Liver (tissue), 8 donors: ENCODE measurements at regions not wholly inside any gene's neighbourhood (a gene's known extent, or its start where the extent isn't known, plus 50 kb on each side); places are given as distances from the start of the nearest gene placed in this dataset.

Experiments
- DNase-seq: peaks from one replicate; pipeline ENCODE4 v3.0.0-alpha.2; 2017; ENCODE audit warnings: low spot score
- H3K27ac ChIP-seq, 2 donors: one replicate each; pipeline ENCODE4 v1.7.0; 2013; ENCODE audit warnings: inconsistent platforms in 2 of 2, low read length in 2 of 2, control low read depth in 1 of 2, low read depth in 1 of 2, mild to moderate bottlenecking in 1 of 2
- H3K27me3 ChIP-seq, 4 donors: one replicate each; pipeline versions ENCODE4 v1.6.1 to v1.7.0; 2013; ENCODE audit warnings: low read length in 3 of 4, inconsistent platforms in 1 of 4, mild to moderate bottlenecking in 1 of 4, moderate library complexity in 1 of 4; ENCODE audit not compliant: control insufficient read depth in 4 of 4, insufficient read depth in 4 of 4
- H3K36me3 ChIP-seq, 4 donors: one replicate each; pipeline versions ENCODE4 v1.6.1 to v1.7.0; 2013; ENCODE audit warnings: low read length in 3 of 4, mild to moderate bottlenecking in 3 of 4, low read depth in 1 of 4, moderate library complexity in 1 of 4; ENCODE audit not compliant: control insufficient read depth in 4 of 4, insufficient read depth in 3 of 4
- H3K4me1 ChIP-seq, 4 donors: one replicate each; pipeline versions ENCODE4 v1.6.1 to v1.7.0; 2013; ENCODE audit warnings: low read length in 3 of 4, mild to moderate bottlenecking in 3 of 4, moderate library complexity in 1 of 4; ENCODE audit not compliant: control insufficient read depth in 4 of 4, insufficient read depth in 4 of 4
- H3K4me3 ChIP-seq, 3 donors: one replicate each; pipeline versions ENCODE4 v1.6.1 to v1.7.0; 2013; ENCODE audit warnings: low read length in 3 of 3, control low read depth in 1 of 3, low read depth in 1 of 3, mild to moderate bottlenecking in 1 of 3
- H3K9ac ChIP-seq, 2 donors: one replicate each; pipeline ENCODE4 v1.7.0; 2013; ENCODE audit warnings: low read length in 2 of 2, mild to moderate bottlenecking in 2 of 2, moderate library complexity in 2 of 2, control low read depth in 1 of 2, low read depth in 1 of 2
- H3K9me3 ChIP-seq, 4 donors: one replicate each; pipeline versions ENCODE4 v1.6.1 to v1.7.0; 2013; ENCODE audit warnings: low read length in 3 of 4; ENCODE audit not compliant: control insufficient read depth in 4 of 4
- EGR1 ChIP-seq, 2 donors: IDR thresholded peaks; 2 replicates each; pipeline ENCODE4 v1.6.1; 2016 to 2018; ENCODE audit warnings: antibody characterized with exemption in 2 of 2, low read depth in 2 of 2
- FOXA1 ChIP-seq: IDR thresholded peaks from 2 replicates; pipeline ENCODE4 v1.6.1; 2016; ENCODE audit warnings: antibody characterized with exemption
- FOXA2 ChIP-seq: IDR thresholded peaks from 2 replicates; pipeline ENCODE4 v1.6.1; 2016; ENCODE audit warnings: antibody characterized with exemption
- GABPA ChIP-seq, 2 donors: IDR thresholded peaks in 1 of 2; conservative IDR thresholded peaks in 1 of 2; 2 replicates each; pipeline ENCODE4 v1.6.1; 2016; ENCODE audit warnings: antibody characterized with exemption in 2 of 2, mild to moderate bottlenecking in 1 of 2, moderate library complexity in 1 of 2
- HNF4A ChIP-seq, 2 donors: conservative IDR thresholded peaks; 2 replicates each; pipeline ENCODE4 v1.6.1; 2016; ENCODE audit warnings: antibody characterized with exemption in 2 of 2, mild to moderate bottlenecking in 2 of 2
- HNF4G ChIP-seq: IDR thresholded peaks from 2 replicates; pipeline ENCODE4 v1.6.1; 2016; ENCODE audit warnings: antibody characterized with exemption
- JUND ChIP-seq, 2 donors: IDR thresholded peaks; 2 replicates each; pipeline ENCODE4 v1.6.1; 2016; ENCODE audit warnings: antibody characterized with exemption in 2 of 2
- NR2F2 ChIP-seq: IDR thresholded peaks from 2 replicates; pipeline ENCODE4 v1.6.1; 2016; ENCODE audit warnings: antibody characterized with exemption
- RAD21 ChIP-seq, 2 donors: IDR thresholded peaks; 2 replicates each; pipeline ENCODE4 v1.6.1; 2016; ENCODE audit warnings: antibody characterized with exemption in 2 of 2, mild to moderate bottlenecking in 2 of 2
- RXRA ChIP-seq, 2 donors: IDR thresholded peaks; 2 replicates each; pipeline ENCODE4 v1.6.1; 2017 to 2018; ENCODE audit warnings: antibody characterized with exemption in 2 of 2, mild to moderate bottlenecking in 1 of 2
- SP1 ChIP-seq: IDR thresholded peaks from 2 replicates; pipeline ENCODE4 v1.6.1; 2018; ENCODE audit warnings: antibody characterized with exemption, mild to moderate bottlenecking
- TAF1 ChIP-seq: conservative IDR thresholded peaks from 2 replicates; pipeline ENCODE4 v1.6.1; 2016; ENCODE audit warnings: antibody characterized with exemption, mild to moderate bottlenecking
- YY1 ChIP-seq: IDR thresholded peaks from 2 replicates; pipeline ENCODE4 v1.6.1; 2016; ENCODE audit warnings: antibody characterized with exemption, mild to moderate bottlenecking
- WGBS: extraction: QIAGEN DNeasy Blood & Tissue Kit; methylation state at CpG from one replicate; pipeline ENCODE4 v1.1.7; 2013; 5-methylcytosine and 5-hydroxymethylcytosine counted together
- TF ChIP-seq, protein P1 (sequence below): IDR thresholded peaks from 2 replicates; pipeline ENCODE4 v1.6.1; 2016; ENCODE audit warnings: antibody characterized with exemption
- TF ChIP-seq, protein P2 (sequence below): IDR thresholded peaks from 2 replicates; pipeline ENCODE4 v1.6.1; 2016; ENCODE audit warnings: antibody characterized with exemption, mild to moderate bottlenecking
- TF ChIP-seq, protein P3 (sequence below): IDR thresholded peaks from 2 replicates; pipeline ENCODE4 v1.6.1; 2016; ENCODE audit warnings: antibody characterized with exemption
- TF ChIP-seq, protein P4 (sequence below): fragments of 150-350 bp; IDR thresholded peaks from 2 replicates; pipeline ENCODE4 v1.5.1; 2017; ENCODE audit warnings: improper control_type of control experiment, low read depth, low read length; ENCODE audit not compliant: missing input control
- TF ChIP-seq, protein P5 (sequence below): IDR thresholded peaks from 2 replicates; pipeline ENCODE4 v1.6.1; 2016; ENCODE audit warnings: antibody characterized with exemption
- donor health status: healthy.
- donor health status: healthy.
- donor health status: healthy.
- donor health status: healthy.
- donor health status: healthy.

DNA sequence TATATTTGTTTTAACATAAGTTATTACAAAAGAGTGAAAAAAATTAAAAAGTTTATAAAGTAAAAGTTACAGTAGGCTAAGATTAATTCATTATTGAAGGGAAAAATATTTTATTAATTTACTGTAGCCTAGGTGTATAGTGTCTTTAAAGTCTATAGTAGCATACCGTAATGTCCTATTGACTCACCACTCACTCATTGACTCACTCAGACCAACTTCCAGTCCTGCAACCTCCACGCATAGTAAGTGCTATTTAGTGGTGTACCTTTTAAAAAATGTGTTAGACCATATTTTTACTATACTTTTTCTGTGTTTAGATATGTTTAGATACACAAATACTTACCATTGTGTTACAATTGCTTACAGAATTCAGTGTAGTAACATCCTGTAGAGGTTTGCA, 841.1 kb downstream of the CENPC start:
- TF ChIP-seq, protein P1, sequence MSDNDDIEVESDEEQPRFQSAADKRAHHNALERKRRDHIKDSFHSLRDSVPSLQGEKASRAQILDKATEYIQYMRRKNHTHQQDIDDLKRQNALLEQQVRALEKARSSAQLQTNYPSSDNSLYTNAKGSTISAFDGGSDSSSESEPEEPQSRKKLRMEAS, result no peak
- TF ChIP-seq SP1 (no peak), YY1 (no peak), HNF4A (conservative IDR thresholded peaks at IDR 0.05) (no peak), JUND (IDR thresholded peaks at IDR 0.05) (no peak), EGR1 (IDR thresholded peaks at IDR 0.05; ENCODE audit: low read depth in 2 of 2) (no peak), FOXA2 (no peak), RXRA (IDR thresholded peaks at IDR 0.05) (no peak), HNF4G (no peak), GABPA (IDR thresholded peaks at IDR 0.05 in 1 of 2, conservative IDR thresholded peaks at IDR 0.05 in 1 of 2) (no peak), FOXA1 (no peak), NR2F2 (no peak), TAF1 (no peak)
- TF ChIP-seq, protein P2, sequence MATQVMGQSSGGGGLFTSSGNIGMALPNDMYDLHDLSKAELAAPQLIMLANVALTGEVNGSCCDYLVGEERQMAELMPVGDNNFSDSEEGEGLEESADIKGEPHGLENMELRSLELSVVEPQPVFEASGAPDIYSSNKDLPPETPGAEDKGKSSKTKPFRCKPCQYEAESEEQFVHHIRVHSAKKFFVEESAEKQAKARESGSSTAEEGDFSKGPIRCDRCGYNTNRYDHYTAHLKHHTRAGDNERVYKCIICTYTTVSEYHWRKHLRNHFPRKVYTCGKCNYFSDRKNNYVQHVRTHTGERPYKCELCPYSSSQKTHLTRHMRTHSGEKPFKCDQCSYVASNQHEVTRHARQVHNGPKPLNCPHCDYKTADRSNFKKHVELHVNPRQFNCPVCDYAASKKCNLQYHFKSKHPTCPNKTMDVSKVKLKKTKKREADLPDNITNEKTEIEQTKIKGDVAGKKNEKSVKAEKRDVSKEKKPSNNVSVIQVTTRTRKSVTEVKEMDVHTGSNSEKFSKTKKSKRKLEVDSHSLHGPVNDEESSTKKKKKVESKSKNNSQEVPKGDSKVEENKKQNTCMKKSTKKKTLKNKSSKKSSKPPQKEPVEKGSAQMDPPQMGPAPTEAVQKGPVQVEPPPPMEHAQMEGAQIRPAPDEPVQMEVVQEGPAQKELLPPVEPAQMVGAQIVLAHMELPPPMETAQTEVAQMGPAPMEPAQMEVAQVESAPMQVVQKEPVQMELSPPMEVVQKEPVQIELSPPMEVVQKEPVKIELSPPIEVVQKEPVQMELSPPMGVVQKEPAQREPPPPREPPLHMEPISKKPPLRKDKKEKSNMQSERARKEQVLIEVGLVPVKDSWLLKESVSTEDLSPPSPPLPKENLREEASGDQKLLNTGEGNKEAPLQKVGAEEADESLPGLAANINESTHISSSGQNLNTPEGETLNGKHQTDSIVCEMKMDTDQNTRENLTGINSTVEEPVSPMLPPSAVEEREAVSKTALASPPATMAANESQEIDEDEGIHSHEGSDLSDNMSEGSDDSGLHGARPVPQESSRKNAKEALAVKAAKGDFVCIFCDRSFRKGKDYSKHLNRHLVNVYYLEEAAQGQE, result no peak
- TF ChIP-seq, protein P3, sequence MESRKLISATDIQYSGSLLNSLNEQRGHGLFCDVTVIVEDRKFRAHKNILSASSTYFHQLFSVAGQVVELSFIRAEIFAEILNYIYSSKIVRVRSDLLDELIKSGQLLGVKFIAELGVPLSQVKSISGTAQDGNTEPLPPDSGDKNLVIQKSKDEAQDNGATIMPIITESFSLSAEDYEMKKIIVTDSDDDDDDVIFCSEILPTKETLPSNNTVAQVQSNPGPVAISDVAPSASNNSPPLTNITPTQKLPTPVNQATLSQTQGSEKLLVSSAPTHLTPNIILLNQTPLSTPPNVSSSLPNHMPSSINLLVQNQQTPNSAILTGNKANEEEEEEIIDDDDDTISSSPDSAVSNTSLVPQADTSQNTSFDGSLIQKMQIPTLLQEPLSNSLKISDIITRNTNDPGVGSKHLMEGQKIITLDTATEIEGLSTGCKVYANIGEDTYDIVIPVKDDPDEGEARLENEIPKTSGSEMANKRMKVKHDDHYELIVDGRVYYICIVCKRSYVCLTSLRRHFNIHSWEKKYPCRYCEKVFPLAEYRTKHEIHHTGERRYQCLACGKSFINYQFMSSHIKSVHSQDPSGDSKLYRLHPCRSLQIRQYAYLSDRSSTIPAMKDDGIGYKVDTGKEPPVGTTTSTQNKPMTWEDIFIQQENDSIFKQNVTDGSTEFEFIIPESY, result no peak
- TF ChIP-seq, protein P4, sequence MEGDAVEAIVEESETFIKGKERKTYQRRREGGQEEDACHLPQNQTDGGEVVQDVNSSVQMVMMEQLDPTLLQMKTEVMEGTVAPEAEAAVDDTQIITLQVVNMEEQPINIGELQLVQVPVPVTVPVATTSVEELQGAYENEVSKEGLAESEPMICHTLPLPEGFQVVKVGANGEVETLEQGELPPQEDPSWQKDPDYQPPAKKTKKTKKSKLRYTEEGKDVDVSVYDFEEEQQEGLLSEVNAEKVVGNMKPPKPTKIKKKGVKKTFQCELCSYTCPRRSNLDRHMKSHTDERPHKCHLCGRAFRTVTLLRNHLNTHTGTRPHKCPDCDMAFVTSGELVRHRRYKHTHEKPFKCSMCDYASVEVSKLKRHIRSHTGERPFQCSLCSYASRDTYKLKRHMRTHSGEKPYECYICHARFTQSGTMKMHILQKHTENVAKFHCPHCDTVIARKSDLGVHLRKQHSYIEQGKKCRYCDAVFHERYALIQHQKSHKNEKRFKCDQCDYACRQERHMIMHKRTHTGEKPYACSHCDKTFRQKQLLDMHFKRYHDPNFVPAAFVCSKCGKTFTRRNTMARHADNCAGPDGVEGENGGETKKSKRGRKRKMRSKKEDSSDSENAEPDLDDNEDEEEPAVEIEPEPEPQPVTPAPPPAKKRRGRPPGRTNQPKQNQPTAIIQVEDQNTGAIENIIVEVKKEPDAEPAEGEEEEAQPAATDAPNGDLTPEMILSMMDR, result no peak
- TF ChIP-seq, protein P5, sequence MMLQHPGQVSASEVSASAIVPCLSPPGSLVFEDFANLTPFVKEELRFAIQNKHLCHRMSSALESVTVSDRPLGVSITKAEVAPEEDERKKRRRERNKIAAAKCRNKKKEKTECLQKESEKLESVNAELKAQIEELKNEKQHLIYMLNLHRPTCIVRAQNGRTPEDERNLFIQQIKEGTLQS, result no peak
- WGBS, result 72% methylated on average over 2 of the region's 2 CpGs
- DNase-seq, result no peak

DNA sequence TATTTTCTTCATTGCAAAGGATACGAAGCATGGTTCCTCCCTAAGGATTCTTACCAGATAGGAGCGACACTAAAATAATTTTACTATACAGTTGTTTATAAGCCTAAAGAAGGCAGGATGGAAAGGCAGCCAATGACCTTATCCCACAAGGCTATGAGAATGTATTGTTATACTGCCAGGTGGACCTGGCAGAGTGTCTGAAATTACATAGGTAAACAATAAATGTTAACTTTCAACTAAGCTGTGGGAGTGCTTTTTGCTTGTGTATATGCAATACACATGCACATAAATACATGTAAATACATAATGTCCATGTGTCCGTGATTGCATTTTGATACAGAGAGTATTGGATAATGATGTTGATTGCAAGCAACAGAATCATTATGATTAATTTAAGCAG, 850.6 kb downstream of the CENPC start:
- WGBS, result 73% methylated on average over 3 of the region's 3 CpGs
- Histone ChIP-seq H3K9ac (no peak overlapping the region), H3K27ac (no peak overlapping the region), H3K4me3 (no peak overlapping the region), H3K9me3 (peaks cover 0 to 4% (median 0%) of the 10 kb centered on the region in 4 donors), H3K4me1 (no peaks in the 10 kb centered on the region), H3K27me3 (peaks cover 0 to 3% (median 0%) of the 10 kb centered on the region in 4 donors), H3K36me3 (no peaks in the 10 kb centered on the region)
- DNase-seq, result no peak
- no peak for TF ChIP-seq RXRA (IDR thresholded peaks at IDR 0.05)
- no peak for TF ChIP-seq RAD21 (IDR thresholded peaks at IDR 0.05)
- TF ChIP-seq, protein P1, result no peak
- TF ChIP-seq, protein P2, result no peak
- TF ChIP-seq FOXA2, result no peak
- TF ChIP-seq HNF4A (conservative IDR thresholded peaks at IDR 0.05), result no peak
- TF ChIP-seq HNF4G, result no peak
- TF ChIP-seq, protein P3, result no peak
- no peak for TF ChIP-seq TAF1
- no peak for TF ChIP-seq FOXA1
- no peak for TF ChIP-seq SP1
- TF ChIP-seq JUND (IDR thresholded peaks at IDR 0.05), result no peak

More for the DNA sequence above, 841.1 kb downstream of the CENPC start:
- Histone ChIP-seq H3K36me3 (no peaks in the 10 kb centered on the region), H3K9me3 (no peaks in the 10 kb centered on the region), H3K4me1 (no peaks in the 10 kb centered on the region), H3K27me3 (no peaks in the 10 kb centered on the region), H3K27ac (no peak overlapping the region), H3K4me3 (no peak overlapping the region), H3K9ac (no peak overlapping the region)
